ENCODE measurements at regions not wholly inside any gene's neighbourhood (a gene's known extent, or its start where the extent isn't known, plus 50 kb on each side); places are given as distances from the start of the nearest gene placed in this dataset.

DNA sequence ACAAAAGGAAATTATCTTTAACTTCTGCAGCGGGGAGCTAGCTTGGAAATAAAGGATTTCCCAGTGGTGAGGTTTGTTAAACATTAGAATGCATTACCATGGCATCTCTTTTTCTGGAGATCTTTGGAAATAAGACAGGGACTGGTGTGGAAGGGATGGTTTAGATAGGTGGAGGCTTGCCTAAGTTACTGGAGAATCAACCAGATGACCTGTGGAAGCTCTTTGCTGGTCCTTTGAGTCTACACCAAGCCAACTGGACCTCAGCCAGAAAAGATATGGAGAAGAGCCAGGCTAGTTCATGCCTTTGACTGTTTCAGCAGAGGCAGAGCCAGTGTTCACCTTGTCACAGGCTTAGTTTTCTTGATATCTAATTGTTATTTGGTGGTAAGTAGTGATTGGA lies 134.7 kb downstream of the KCNRG start:
- Histone ChIP-seq H3K4me3 (no peak overlapping the region), H3K27me3 (no peaks in the 10 kb centered on the region), H3K9me3 (no peaks in the 10 kb centered on the region), H3K36me3 (no peaks in the 10 kb centered on the region), H3K4me1 (peaks cover 0 to 13% (median 0%) of the 10 kb centered on the region in 4 donors), H3K27ac (replicated peaks in 1 of 4) (no peak overlapping the region)
- intact Hi-C loops (cut with DNase I), result no loop called here
- 94% methylated on average over 1 of the region's 1 CpG for WGBS
- TF ChIP-seq, protein P1, sequence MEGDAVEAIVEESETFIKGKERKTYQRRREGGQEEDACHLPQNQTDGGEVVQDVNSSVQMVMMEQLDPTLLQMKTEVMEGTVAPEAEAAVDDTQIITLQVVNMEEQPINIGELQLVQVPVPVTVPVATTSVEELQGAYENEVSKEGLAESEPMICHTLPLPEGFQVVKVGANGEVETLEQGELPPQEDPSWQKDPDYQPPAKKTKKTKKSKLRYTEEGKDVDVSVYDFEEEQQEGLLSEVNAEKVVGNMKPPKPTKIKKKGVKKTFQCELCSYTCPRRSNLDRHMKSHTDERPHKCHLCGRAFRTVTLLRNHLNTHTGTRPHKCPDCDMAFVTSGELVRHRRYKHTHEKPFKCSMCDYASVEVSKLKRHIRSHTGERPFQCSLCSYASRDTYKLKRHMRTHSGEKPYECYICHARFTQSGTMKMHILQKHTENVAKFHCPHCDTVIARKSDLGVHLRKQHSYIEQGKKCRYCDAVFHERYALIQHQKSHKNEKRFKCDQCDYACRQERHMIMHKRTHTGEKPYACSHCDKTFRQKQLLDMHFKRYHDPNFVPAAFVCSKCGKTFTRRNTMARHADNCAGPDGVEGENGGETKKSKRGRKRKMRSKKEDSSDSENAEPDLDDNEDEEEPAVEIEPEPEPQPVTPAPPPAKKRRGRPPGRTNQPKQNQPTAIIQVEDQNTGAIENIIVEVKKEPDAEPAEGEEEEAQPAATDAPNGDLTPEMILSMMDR (IDR thresholded peaks at IDR 0.05), result no peak
- no peak for TF ChIP-seq POLR2A (IDR thresholded peaks at IDR 0.05; ENCODE audit: low read depth)
- no peak for TF ChIP-seq EP300 (IDR thresholded peaks at IDR 0.05)
- TF ChIP-seq POLR2AphosphoS5 (IDR thresholded peaks at IDR 0.05), result no peak
- DNase-seq (ENCODE audit: extremely low spot score), result no peak

DNA sequence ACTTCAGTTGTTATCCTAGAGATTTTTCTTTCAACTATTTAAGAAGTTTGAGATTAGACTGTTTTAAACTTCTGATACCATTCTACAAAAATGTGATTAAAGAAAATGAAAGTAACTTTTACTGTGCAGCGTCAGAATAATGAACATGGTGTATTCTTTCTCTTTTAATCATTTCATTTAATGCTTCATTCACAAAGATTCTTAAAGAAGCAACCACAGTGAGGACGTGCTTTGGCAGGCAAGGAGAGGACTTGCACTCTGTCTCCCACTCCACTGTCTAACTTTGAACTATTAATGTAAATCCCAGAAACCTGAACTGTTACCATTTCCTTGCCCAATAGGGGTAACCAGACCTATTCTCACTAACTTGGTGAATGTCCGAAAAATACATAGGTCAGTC lies 137.0 kb downstream of the KCNRG start:
- intact Hi-C loops (cut with DNase I), result no loop called here
- H3K4me3 ChIP-seq, result peak overlapping the region in 1 of 4 donors; percentile 32
- H3K36me3 ChIP-seq, result no peaks in the 10 kb centered on the region
- H3K27me3 ChIP-seq, result no peaks in the 10 kb centered on the region
- H3K27ac ChIP-seq (replicated peaks in 1 of 4), result no peak overlapping the region
- 71% methylated on average over 3 of the region's 3 CpGs for WGBS
- TF ChIP-seq POLR2A (IDR thresholded peaks at IDR 0.05; ENCODE audit: low read depth) (no peak), POLR2AphosphoS5 (IDR thresholded peaks at IDR 0.05) (no peak), EP300 (IDR thresholded peaks at IDR 0.05) (no peak)
- TF ChIP-seq, protein P1 (IDR thresholded peaks at IDR 0.05), result no peak
- H3K9me3 ChIP-seq, result no peaks in the 10 kb centered on the region
- peaks cover 0 to 13% (median 0%) of the 10 kb centered on the region in 4 donors for H3K4me1 ChIP-seq
- DNase-seq (ENCODE audit: extremely low spot score), result no peak

DNA sequence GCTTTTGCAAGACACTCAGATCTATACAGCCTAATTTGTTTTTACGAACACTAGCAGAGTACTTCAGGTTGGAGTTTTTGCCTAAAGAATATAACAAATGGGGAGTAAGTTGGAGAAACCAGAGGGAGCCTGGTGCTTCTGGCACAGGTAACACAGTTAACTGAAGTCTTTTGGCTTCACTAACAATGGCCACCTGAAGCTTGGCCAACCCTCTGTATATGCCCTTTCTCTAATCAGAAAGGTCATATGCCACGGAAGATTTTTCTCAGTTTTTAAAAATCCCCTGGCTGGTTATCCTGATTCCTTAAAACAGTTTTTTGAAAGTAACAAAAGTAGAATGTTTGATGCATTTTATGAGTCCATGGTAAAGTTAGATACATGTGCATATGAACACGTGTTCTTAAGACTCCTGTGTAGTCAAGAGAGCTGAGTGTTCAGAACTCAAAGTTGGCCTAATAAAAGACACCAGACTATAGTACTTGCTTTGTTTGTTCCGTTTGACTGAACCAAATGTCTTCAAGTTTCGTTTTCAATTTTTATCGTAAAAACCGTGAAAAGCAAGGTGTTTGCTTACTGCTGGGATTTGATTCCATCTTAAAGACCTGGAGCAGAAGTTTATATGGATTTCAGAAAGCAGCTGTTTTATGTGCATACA lies 137.5 kb downstream of the KCNRG start:
- Histone ChIP-seq H3K4me3 (peak overlapping the region in 1 of 4 donors; percentile 32), H3K9me3 (no peaks in the 10 kb centered on the region), H3K36me3 (no peaks in the 10 kb centered on the region), H3K27me3 (no peaks in the 10 kb centered on the region), H3K27ac (replicated peaks in 1 of 4) (no peak overlapping the region), H3K4me1 (peaks cover 0 to 13% (median 0%) of the 10 kb centered on the region in 4 donors)
- no peak for DNase-seq (ENCODE audit: extremely low spot score)
- TF ChIP-seq POLR2AphosphoS5 (IDR thresholded peaks at IDR 0.05) (no peak), POLR2A (IDR thresholded peaks at IDR 0.05; ENCODE audit: low read depth) (no peak), EP300 (IDR thresholded peaks at IDR 0.05) (no peak)
- TF ChIP-seq, protein P1 (IDR thresholded peaks at IDR 0.05), result no peak
- intact Hi-C loops (cut with DNase I), result no loop called here
- WGBS, result 91% methylated on average over 7 of the region's 7 CpGs

DNA sequence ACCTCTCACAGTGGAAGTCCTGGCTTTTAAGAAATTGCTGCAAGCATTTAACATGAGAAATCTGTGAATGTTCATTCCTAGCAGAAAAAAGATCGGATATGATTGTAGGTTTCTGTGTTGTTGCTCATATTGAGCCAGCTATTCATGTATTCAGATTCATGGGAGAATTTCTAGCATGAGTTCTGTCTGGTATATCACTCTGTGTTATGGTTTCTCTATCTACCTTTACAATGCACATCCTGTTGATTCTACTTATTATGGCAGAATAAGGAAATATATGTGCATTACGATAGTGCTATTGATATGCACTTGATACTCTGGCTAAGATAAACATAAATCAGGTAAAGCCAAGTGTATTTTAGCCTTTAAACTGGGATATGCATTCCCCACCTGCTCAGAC lies 138.2 kb downstream of the KCNRG start:
- WGBS, result 91% methylated on average over 2 of the region's 2 CpGs
- intact Hi-C loops (cut with DNase I), result no loop called here
- no peaks in the 10 kb centered on the region for H3K27me3 ChIP-seq

More for the DNA sequence above, 138.2 kb downstream of the KCNRG start:
- DNase-seq (ENCODE audit: extremely low spot score), result no peak
- no peaks in the 10 kb centered on the region for H3K36me3 ChIP-seq
- TF ChIP-seq POLR2AphosphoS5 (IDR thresholded peaks at IDR 0.05) (no peak), POLR2A (IDR thresholded peaks at IDR 0.05; ENCODE audit: low read depth) (no peak), EP300 (IDR thresholded peaks at IDR 0.05) (no peak)
- TF ChIP-seq, protein P1 (IDR thresholded peaks at IDR 0.05), result no peak
- peaks cover 0 to 13% (median 0%) of the 10 kb centered on the region in 4 donors for H3K4me1 ChIP-seq
- H3K9me3 ChIP-seq, result no peaks in the 10 kb centered on the region
- no peak overlapping the region for H3K4me3 ChIP-seq
- H3K27ac ChIP-seq (replicated peaks in 1 of 4), result no peak overlapping the region

All from esophagus muscularis mucosa (tissue), 4 donors.